K562 (cell line): ENCODE measurements at regions not wholly inside any gene's neighbourhood (a gene's known extent, or its start where the extent isn't known, plus 50 kb on each side); places are given as distances from the start of the nearest gene placed in this dataset.

Experiments
- CTCF ChIP-seq, 3 experiments: IDR thresholded peaks in 2 of 3; conservative IDR thresholded peaks in 1 of 3; 2 replicates each; pipeline ENCODE4 v1.5.1; 2011 to 2012; ENCODE audit warnings: low read length in 3 of 3, mild to moderate bottlenecking in 3 of 3, control low read depth in 2 of 3, improper control_type of control experiment in 1 of 3, inconsistent platforms in 1 of 3, low read depth in 1 of 3, mixed read lengths in 1 of 3, moderate library complexity in 1 of 3; ENCODE audit not compliant: insufficient read depth in 2 of 3
- GABPA ChIP-seq: fragments of 200-800 bp; sonication (Bioruptor generic); conservative IDR thresholded peaks from 2 replicates; pipeline ENCODE4 v1.6.1; 2016; ENCODE audit warnings: low read depth, missing genetic modification characterization, missing compliant biosample characterization
- GTF2E2 ChIP-seq: fragments of 200-800 bp; sonication (Bioruptor generic); IDR thresholded peaks from 2 replicates; pipeline ENCODE4 v1.6.1; 2016; ENCODE audit warnings: missing genetic modification characterization, missing compliant biosample characterization
- MAFK ChIP-seq: IDR thresholded peaks from 2 replicates; pipeline ENCODE4 v1.6.1; 2011; ENCODE audit warnings: low read length, improper control_type of control experiment
- POLR2A ChIP-seq: fragments of 450-650 bp; conservative IDR thresholded peaks from 2 replicates; pipeline ENCODE4 v1.6.1; 2016
- POLR2AphosphoS5 ChIP-seq: IDR thresholded peaks from 2 replicates; pipeline ENCODE4 v1.6.1; 2011; ENCODE audit warnings: mild to moderate bottlenecking, low read depth, low read length, moderate library complexity; ENCODE audit not compliant: control insufficient read depth, insufficient read depth
- POLR2B ChIP-seq: fragments of 450-650 bp; IDR thresholded peaks from 2 replicates; pipeline ENCODE4 v1.6.1; 2018; ENCODE audit warnings: low read depth; ENCODE audit not compliant: partially characterized antibody
- RAD21 ChIP-seq, 2 experiments: fragments of 250-450 bp in 1 of 2; fragments of 450-650 bp in 1 of 2; sonication (Bioruptor Pico) in 1 of 2; formaldehyde crosslinking in 1 of 2; IDR thresholded peaks in 1 of 2; conservative IDR thresholded peaks in 1 of 2; 2 replicates each; pipeline versions ENCODE4 v1.4.0 to v1.8.0; 2020 to 2022; ENCODE audit warnings: mild to moderate bottlenecking in 2 of 2, moderate library complexity in 1 of 2
- RFX1 ChIP-seq: fragments of 450-650 bp; IDR thresholded peaks from 2 replicates; pipeline ENCODE4 v1.6.1; 2016; ENCODE audit warnings: mild to moderate bottlenecking, moderate library complexity
- ZBTB33 ChIP-seq: sonication (generic); formaldehyde crosslinking; IDR thresholded peaks from 2 replicates; pipeline ENCODE4 v1.8.1; 2023; ENCODE audit warnings: mild to moderate bottlenecking, missing genetic modification reagents

GRCh38 chr14:97604731-97605130 is 807.5 kb downstream of the VRK1 start:
- TF ChIP-seq RFX1 (no peak), GABPA (tag) (no peak), POLR2AphosphoS5 (no peak), GTF2E2 (no peak), MAFK (no peak), POLR2B (no peak), ZBTB33 (CRISPR knock-in tag) (no peak), POLR2A (no peak), CTCF (IDR thresholded peaks at IDR 0.05 in 2 of 3, conservative IDR thresholded peaks at IDR 0.05 in 1 of 3; ENCODE audit: insufficient read depth in 2 of 3, low read depth in 1 of 3, low read length in 3 of 3) (no peak), RAD21 (CRISPR knock-in tag; conservative IDR thresholded peaks at IDR 0.05 in 1 of 2, IDR thresholded peaks at IDR 0.05 in 1 of 2) (no peak)
